Panc1 (cell line): ENCODE measurements at regions not wholly inside any gene's neighbourhood (a gene's known extent, or its start where the extent isn't known, plus 50 kb on each side); places are given as distances from the start of the nearest gene placed in this dataset.

Source experiments
- ATAC-seq: fragments of 200-7000 bp; cut with Tn5 transposase; 2 replicates; pipeline ENCODE4 v1.9.1; 2020; ENCODE audit warnings: mild to moderate bottlenecking, moderate library complexity
- BruUV-seq: library from RNA; stranded (reverse); fragments of 400-500 nt; replicated peaks from 2 replicates; lab custom pipeline; 2021; lab: Mats Ljungman, UMichigan
- CTCF ChIA-PET: fragments of 300-600 bp; sonication (Branson Sonifier 250); formaldehyde crosslinking; loops from one replicate; lab custom pipeline; 2022; ENCODE audit warnings: antibody characterized with exemption; lab: Charles Lee
- POLR2A ChIA-PET: fragments of 300-600 bp; sonication (Branson Sonifier 250); formaldehyde crosslinking; loops from one replicate; lab custom pipeline; 2022; ENCODE audit warnings: antibody characterized with exemption; lab: Charles Lee
- DNase-seq: peaks from one replicate; pipeline ENCODE4 v3.0.0-alpha.2; 2010; ENCODE audit warnings: low read depth, low spot score
- H3K27ac ChIP-seq: 2 replicates; pipeline ENCODE4 v1.5.1; 2011; ENCODE audit warnings: mild to moderate bottlenecking, low read length, inconsistent platforms
- H3K27me3 ChIP-seq: fragments of 200-500 bp; sonication (Bioruptor generic); 2 replicates; pipeline ENCODE4 v1.6.0; 2014; ENCODE audit warnings: low read length, inconsistent platforms; ENCODE audit not compliant: control insufficient read depth, insufficient read depth
- H3K36me3 ChIP-seq: fragments of 200-500 bp; sonication (Bioruptor generic); 2 replicates; pipeline ENCODE4 v1.5.1; 2014; ENCODE audit warnings: inconsistent platforms, mild to moderate bottlenecking, low read length, moderate library complexity; ENCODE audit not compliant: control insufficient read depth, insufficient read depth
- H3K4me1 ChIP-seq: 2 replicates; pipeline ENCODE4 v1.5.1; 2011; ENCODE audit warnings: inconsistent platforms, mild to moderate bottlenecking, low read length, moderate library complexity; ENCODE audit not compliant: control insufficient read depth, insufficient read depth
- H3K4me3 ChIP-seq, 2 experiments: 2 replicates each; pipeline ENCODE4 v1.5.1; 2011 to 2012; ENCODE audit warnings: low read depth in 2 of 2, low read length in 2 of 2, mild to moderate bottlenecking in 2 of 2, inconsistent platforms in 1 of 2, moderate library complexity in 1 of 2
- H3K9me3 ChIP-seq: fragments of 200-500 bp; sonication (Bioruptor generic); 2 replicates; pipeline ENCODE4 v1.5.1; 2014; ENCODE audit warnings: low read depth, mild to moderate bottlenecking, inconsistent platforms, low read length, moderate library complexity; ENCODE audit not compliant: control insufficient read depth, insufficient read depth
- POLR2AphosphoS5 ChIP-seq: IDR thresholded peaks from 2 replicates; pipeline ENCODE4 v1.6.1; 2012; ENCODE audit warnings: mild to moderate bottlenecking, low read depth, low read length, moderate library complexity
- SIN3A ChIP-seq: IDR thresholded peaks from 2 replicates; pipeline ENCODE4 v1.6.1; 2012; ENCODE audit warnings: low read depth, mild to moderate bottlenecking, low read length, moderate library complexity, borderline replicate concordance; ENCODE audit not compliant: insufficient read depth
- TCF7L2 ChIP-seq: IDR thresholded peaks from 2 replicates; pipeline ENCODE4 v1.6.1; 2011; ENCODE audit warnings: mild to moderate bottlenecking, low read depth, low read length, inconsistent platforms
- in situ Hi-C: cut with HindIII; loops from 2 replicates; pipeline ENCODE4 v1.10.0; 2016; ENCODE audit warnings: low sequenced_read_pairs, low pct_unique_long_range_greater_than_20kb
- intact Hi-C: fragments of 100-400 bp; cut with micrococcal nuclease; formaldehyde crosslinking; loops from one replicate; pipeline ENCODE4 v1.10.0; 2022; ENCODE audit not compliant: unreplicated experiment
- TF ChIP-seq, protein P1 (sequence below), 2 experiments: IDR thresholded peaks; 2 replicates each; pipeline ENCODE4 v1.6.1; 2011 to 2012; ENCODE audit warnings: low read depth in 2 of 2, control low read depth in 1 of 2, low read length in 1 of 2, mild to moderate bottlenecking in 1 of 2, moderate library complexity in 1 of 2; ENCODE audit not compliant: insufficient read depth in 1 of 2
- TF ChIP-seq, protein P2 (sequence below): fragments of 450-650 bp; IDR thresholded peaks from 2 replicates; pipeline ENCODE4 v1.5.1; 2017; ENCODE audit warnings: mild to moderate bottlenecking

DNA sequence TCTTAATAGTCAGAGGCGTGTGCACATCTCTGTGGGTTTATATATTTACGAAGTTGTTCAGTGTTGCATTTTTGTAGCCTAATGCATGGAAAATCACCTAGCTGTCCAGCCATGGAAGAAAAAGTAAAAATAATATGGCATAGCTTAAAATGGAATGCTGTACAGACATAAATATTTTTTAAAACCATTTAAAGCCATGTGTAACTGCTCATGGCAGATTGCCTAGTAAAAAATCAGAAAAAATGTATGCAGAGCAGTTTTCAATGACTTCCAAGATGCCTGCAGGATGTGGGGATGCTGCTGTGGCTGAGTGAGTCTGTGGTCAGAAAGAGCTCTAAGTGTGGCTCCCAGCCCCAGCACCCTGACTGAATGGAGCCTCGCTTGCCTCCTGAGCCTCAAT lies 64.8 kb upstream of the ALKAL2 start:
- in situ Hi-C loops, result no loop called here

DNA sequence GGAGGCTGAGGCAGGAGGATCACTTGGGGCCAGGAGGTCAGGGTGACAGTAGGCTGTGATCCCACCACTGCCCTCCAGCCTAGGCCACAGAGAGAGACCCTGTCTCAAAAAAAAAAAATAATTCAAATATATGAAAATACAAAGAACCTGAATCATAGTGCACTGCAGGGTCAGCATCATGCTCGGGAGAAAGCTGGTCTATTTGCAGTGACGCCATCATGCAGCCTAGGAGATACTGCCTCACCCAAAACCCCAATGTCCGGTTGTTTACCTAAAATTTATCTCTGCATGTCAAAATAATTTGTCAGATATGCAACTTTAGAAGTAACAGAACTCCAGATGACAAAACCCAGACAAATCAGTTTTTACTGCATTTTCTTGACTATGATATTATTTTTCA lies 61.5 kb upstream of the ALKAL2 start:
- H3K27ac ChIP-seq, result no peak overlapping the region
- H3K36me3 ChIP-seq, result no peaks in the 10 kb centered on the region
- POLR2A ChIA-PET, result no interaction called here
- H3K4me3 ChIP-seq, result no peak overlapping the region
- TF ChIP-seq SIN3A, result no peak
- H3K4me1 ChIP-seq, result no peaks in the 10 kb centered on the region
- intact Hi-C loops, result no loop called here
- BruUV-seq, result no TSS peak
- ATAC-seq (no peak), DNase-seq (no peak)
- H3K27me3 ChIP-seq, result peaks cover 5% of the 10 kb centered on the region; the same call in 1 of the 2 replicates
- in situ Hi-C loops, result no loop called here
- CTCF ChIA-PET, result no interaction called here
- H3K9me3 ChIP-seq, result no peaks in the 10 kb centered on the region

More for the DNA sequence above, 64.8 kb upstream of the ALKAL2 start:
- intact Hi-C loops, result no loop called here
- Histone ChIP-seq H3K9me3 (no peaks in the 10 kb centered on the region), H3K27me3 (peaks cover 5% of the 10 kb centered on the region; the same call in 1 of the 2 replicates), H3K4me1 (no peaks in the 10 kb centered on the region), H3K4me3 (no peak overlapping the region), H3K27ac (no peak overlapping the region), H3K36me3 (no peaks in the 10 kb centered on the region)
- DNase-seq, result no peak
- no TSS peak for BruUV-seq
- TF ChIP-seq, protein P1, sequence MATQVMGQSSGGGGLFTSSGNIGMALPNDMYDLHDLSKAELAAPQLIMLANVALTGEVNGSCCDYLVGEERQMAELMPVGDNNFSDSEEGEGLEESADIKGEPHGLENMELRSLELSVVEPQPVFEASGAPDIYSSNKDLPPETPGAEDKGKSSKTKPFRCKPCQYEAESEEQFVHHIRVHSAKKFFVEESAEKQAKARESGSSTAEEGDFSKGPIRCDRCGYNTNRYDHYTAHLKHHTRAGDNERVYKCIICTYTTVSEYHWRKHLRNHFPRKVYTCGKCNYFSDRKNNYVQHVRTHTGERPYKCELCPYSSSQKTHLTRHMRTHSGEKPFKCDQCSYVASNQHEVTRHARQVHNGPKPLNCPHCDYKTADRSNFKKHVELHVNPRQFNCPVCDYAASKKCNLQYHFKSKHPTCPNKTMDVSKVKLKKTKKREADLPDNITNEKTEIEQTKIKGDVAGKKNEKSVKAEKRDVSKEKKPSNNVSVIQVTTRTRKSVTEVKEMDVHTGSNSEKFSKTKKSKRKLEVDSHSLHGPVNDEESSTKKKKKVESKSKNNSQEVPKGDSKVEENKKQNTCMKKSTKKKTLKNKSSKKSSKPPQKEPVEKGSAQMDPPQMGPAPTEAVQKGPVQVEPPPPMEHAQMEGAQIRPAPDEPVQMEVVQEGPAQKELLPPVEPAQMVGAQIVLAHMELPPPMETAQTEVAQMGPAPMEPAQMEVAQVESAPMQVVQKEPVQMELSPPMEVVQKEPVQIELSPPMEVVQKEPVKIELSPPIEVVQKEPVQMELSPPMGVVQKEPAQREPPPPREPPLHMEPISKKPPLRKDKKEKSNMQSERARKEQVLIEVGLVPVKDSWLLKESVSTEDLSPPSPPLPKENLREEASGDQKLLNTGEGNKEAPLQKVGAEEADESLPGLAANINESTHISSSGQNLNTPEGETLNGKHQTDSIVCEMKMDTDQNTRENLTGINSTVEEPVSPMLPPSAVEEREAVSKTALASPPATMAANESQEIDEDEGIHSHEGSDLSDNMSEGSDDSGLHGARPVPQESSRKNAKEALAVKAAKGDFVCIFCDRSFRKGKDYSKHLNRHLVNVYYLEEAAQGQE (IDR thresholded peaks at IDR 0.05; ENCODE audit: insufficient read depth in 1 of 2, low read depth in 2 of 2, low read length in 1 of 2), result no peak
- TF ChIP-seq, protein P2, sequence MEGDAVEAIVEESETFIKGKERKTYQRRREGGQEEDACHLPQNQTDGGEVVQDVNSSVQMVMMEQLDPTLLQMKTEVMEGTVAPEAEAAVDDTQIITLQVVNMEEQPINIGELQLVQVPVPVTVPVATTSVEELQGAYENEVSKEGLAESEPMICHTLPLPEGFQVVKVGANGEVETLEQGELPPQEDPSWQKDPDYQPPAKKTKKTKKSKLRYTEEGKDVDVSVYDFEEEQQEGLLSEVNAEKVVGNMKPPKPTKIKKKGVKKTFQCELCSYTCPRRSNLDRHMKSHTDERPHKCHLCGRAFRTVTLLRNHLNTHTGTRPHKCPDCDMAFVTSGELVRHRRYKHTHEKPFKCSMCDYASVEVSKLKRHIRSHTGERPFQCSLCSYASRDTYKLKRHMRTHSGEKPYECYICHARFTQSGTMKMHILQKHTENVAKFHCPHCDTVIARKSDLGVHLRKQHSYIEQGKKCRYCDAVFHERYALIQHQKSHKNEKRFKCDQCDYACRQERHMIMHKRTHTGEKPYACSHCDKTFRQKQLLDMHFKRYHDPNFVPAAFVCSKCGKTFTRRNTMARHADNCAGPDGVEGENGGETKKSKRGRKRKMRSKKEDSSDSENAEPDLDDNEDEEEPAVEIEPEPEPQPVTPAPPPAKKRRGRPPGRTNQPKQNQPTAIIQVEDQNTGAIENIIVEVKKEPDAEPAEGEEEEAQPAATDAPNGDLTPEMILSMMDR, result no peak
- no peak for TF ChIP-seq TCF7L2
- no peak for TF ChIP-seq SIN3A
- TF ChIP-seq POLR2AphosphoS5, result no peak
- ATAC-seq, result no peak
- CTCF ChIA-PET, result no interaction called here
- POLR2A ChIA-PET, result no interaction called here

DNA sequence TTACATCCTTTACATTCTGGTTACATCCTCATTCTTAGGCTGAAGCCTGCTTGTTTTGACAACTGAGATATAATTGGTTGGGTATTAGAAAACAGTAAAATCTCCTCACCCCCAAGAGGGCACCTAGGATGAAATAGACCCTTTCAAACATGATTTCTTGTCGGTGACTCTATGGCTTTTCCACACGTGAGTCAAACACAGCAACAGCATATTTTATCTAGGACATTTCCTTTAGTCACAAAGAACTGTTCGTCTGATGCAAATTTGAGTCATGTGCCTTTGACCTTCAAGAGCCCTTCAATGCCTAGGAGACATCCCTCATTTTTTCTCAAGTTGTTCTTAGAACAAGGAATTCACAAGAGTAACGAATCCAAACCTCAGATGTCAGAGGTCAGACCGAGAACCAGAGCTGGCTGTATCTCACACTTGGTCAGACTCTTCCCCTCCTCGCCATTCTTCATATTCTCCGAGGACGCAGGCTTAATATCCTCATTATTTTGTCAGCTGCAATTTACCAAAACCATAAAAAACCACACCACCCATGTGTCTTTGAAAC lies 60.5 kb upstream of the ALKAL2 start:
- Histone ChIP-seq H3K27me3 (peaks cover 5% of the 10 kb centered on the region; the same call in 1 of the 2 replicates), H3K9me3 (no peaks in the 10 kb centered on the region), H3K4me1 (no peaks in the 10 kb centered on the region), H3K36me3 (no peaks in the 10 kb centered on the region), H3K27ac (no peak overlapping the region), H3K4me3 (no peak overlapping the region)
- ChIA-PET POLR2A (no interaction called here), CTCF (no interaction called here)
- in situ Hi-C loops (no loop called here), intact Hi-C loops (no loop called here)
- TF ChIP-seq, protein P2, result no peak
- no peak for TF ChIP-seq TCF7L2
- no peak for TF ChIP-seq SIN3A
- TF ChIP-seq, protein P1 (IDR thresholded peaks at IDR 0.05; ENCODE audit: insufficient read depth in 1 of 2, low read depth in 2 of 2, low read length in 1 of 2), result no peak
- no peak for TF ChIP-seq POLR2AphosphoS5
- BruUV-seq, result no TSS peak
- DNase-seq (no peak), ATAC-seq (no peak)
